Activated CD8-positive, alpha-beta memory T cell treated with anti-CD3 and anti-CD28 coated beads, Interleukin-2, amount 10 ng/mL, durations not matched to agents 7 days and 5 days (primary cell): ENCODE measurements at regions not wholly inside any gene's neighbourhood (a gene's known extent, or its start where the extent isn't known, plus 50 kb on each side); places are given as distances from the start of the nearest gene placed in this dataset.

Experiments used
- ATAC-seq: fragments of 150-1000 bp; cut with Tn5 transposase; one replicate; pipeline ENCODE4 v1.10.0; 2021; ENCODE audit warnings: moderate library complexity
- CTCF ChIA-PET: fragments of 350-600 bp; sonication (Branson Sonifier 250); formaldehyde crosslinking; loops from one replicate; lab custom pipeline; 2021; ENCODE audit warnings: antibody characterized with exemption; lab: Charles Lee
- DNase-seq: peaks from one replicate; pipeline ENCODE4 v3.0.0-alpha.2; 2020
- H3K27ac Mint-ChIP-seq: one replicate; pipeline ENCODE4 v1.8.0; 2021; ENCODE audit warnings: mild to moderate bottlenecking, mixed read lengths
- H3K27me3 Mint-ChIP-seq: one replicate; pipeline ENCODE4 v1.8.0; 2021; ENCODE audit warnings: mixed read lengths
- H3K36me3 Mint-ChIP-seq: one replicate; pipeline ENCODE4 v1.8.0; 2021; ENCODE audit warnings: mild to moderate bottlenecking, mixed read lengths
- H3K4me1 Mint-ChIP-seq: one replicate; pipeline ENCODE4 v1.8.0; 2021; ENCODE audit warnings: mixed read lengths
- H3K4me3 Mint-ChIP-seq: one replicate; pipeline ENCODE4 v1.8.0; 2021; ENCODE audit warnings: mild to moderate bottlenecking, moderate library complexity, mixed read lengths
- H3K9me3 Mint-ChIP-seq: one replicate; pipeline ENCODE4 v1.8.0; 2022; ENCODE audit warnings: low read depth, mixed read lengths

DNA sequence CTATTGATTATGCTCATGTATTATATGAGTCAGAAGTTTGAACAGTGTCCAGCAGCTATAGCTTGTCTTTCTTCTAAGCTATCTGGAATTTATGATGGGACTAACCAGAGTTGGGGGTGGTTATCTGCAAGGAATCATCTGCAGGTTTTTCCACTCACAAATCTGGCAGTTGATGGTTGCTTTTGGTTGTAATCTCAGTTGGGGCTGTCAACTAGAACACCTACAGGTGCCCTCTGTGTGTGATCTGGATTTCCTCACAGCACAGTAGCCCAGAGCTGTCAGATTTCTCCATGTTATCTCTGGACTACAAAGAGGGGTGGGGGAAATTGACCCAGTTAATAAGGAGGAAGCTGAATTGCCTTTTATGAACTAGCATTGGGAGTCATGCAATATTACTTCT lies 51.4 kb upstream of the MAP9 start:
- H3K27ac Mint-ChIP-seq: no peak overlapping the region
- H3K4me1 Mint-ChIP-seq: no peaks in the 10 kb centered on the region
- H3K36me3 Mint-ChIP-seq: no peaks in the 10 kb centered on the region
- H3K27me3 Mint-ChIP-seq: no peaks in the 10 kb centered on the region
- CTCF ChIA-PET: no interaction called here
- H3K4me3 Mint-ChIP-seq: no peak overlapping the region
- DNase-seq (no peak), ATAC-seq (no peak)
- peaks cover 9% of the 10 kb centered on the region for H3K9me3 Mint-ChIP-seq

DNA sequence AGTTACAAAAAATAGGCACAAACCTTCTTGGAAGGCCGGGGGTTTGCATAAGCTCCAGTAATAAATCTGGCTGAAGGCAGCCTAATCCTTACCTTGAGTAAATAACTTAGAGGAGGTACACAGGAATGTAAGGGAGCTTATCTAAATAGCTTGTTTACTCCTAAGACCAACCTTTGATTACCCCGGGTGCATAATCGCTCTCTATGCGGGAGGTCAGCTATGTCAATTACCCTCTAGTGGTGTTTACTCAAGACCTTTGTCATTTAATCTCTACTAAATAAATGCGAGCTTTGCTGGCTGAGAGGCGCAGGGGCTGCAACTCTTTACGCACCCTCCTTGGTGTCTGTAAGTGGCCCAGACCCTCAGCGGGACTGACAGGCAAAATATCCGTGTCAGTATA lies 50.2 kb upstream of the MAP9 start:
- no peak overlapping the region for H3K4me3 Mint-ChIP-seq
- DNase-seq: no peak
- CTCF ChIA-PET: no interaction called here

More for the DNA sequence above, 50.2 kb upstream of the MAP9 start:
- peaks cover 9% of the 10 kb centered on the region for H3K9me3 Mint-ChIP-seq
- no peaks in the 10 kb centered on the region for H3K27me3 Mint-ChIP-seq
- ATAC-seq: no peak
- H3K4me1 Mint-ChIP-seq: no peaks in the 10 kb centered on the region
- no peak overlapping the region for H3K27ac Mint-ChIP-seq
- H3K36me3 Mint-ChIP-seq: no peaks in the 10 kb centered on the region
